Stimulated activated CD8-positive, alpha-beta memory T cell treated with anti-CD3 and anti-CD28 coated beads, Interleukin-12 subunit alpha, Interleukin-12 subunit beta, amount 100 ng/mL, for 24 hours (primary cell): ENCODE measurements at regions not wholly inside any gene's neighbourhood (a gene's known extent, or its start where the extent isn't known, plus 50 kb on each side); places are given as distances from the start of the nearest gene placed in this dataset.
"Not testable (repeated sequence)": the region's sequence is repeated elsewhere in the genome, so short reads cannot be mapped to it uniquely, and the experiment has no call there.

Experiments used
- DNase-seq: peaks from one replicate; pipeline ENCODE4 v3.0.0-alpha.2; 2020; ENCODE audit errors: extremely low read depth

DNA sequence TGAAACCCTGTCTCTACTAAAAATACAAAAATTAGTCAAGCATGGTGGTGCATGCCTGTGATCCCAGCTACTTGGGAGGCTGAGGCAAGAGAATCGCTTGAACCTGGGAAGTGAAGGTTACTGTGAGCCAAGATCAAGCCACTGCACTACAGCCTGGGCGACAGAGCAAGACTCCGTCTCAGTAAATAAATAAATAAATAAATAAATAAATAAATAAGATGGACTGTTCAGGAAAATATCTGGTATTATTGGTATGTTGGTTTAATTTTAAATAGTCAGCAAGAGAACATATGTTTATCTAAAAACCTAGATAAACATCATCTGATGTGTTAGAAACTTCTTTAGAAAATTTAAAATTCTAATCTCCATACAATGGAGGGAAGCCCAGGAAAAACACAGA is 431.6 kb upstream of the AKR1E2 start:
- not testable (repeated sequence) for DNase-seq

DNA sequence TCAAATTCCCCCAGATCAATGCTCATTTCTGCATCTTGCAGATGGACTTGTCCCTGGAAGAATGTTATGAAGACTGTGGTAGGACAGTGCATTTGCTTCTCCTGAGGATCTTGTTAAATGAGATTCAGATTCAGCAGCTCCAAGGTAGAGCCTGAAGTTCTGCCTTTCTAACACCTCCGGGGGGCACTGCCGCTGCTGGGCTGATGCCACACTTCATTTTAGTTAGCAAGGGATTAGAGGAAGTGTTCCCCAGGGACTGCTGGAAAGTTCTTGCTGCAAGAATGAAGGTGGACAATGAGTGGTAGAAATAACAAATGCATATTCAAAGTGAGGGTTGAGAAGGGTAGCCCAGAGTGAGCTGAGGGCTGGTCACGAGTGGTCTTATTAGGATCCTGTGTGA is 434.3 kb upstream of the AKR1E2 start:
- DNase-seq = no peak

DNA sequence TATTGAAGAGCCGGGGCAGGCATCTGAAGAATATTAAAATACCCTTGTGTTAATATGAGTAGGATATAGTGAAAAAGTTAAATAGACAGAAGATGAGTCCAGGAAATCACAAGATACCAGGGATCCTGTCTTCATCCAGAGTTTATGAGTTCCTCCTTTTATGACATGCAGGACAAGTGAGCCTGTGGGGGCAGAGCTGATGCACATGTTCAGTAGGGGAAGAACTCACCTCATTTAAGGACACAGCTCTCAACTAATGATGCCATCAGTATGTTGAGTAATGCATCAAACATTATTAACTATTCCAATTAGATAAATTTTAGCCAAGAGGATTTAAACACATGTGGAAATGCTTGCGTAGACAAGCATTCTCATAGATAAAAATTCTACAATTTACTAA is 435.8 kb upstream of the AKR1E2 start:
- no peak for DNase-seq

DNA sequence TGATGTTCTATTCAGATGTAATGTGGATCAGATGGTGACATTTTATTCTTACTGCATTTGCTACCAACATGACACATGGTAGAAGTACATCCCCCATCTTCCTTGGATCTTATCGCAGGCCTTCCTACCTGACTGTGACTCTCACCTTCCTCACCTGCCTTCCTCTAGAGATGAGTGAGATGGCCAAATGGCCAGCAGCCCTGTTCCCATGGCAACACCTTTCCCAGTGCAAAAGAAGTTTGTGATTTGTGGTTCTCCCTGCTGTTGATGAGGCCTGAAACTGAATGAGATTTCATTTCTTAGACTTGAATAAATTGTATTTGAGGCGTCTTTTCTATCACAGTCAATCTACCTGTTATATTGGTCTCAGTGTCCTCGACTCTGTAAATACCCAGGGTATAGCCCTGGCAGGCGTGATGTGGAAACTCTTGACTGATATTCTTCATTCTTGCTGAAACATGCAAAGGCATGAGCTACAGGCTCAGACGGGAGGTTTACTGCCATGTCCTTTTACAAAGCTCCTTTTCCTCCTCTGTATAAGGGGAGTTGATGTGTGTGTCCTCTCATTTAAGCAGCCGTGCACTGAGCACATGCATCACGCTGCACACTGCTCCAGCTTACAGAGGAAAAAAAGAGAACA is 440.7 kb upstream of the AKR1E2 start:
- DNase-seq = no peak

DNA sequence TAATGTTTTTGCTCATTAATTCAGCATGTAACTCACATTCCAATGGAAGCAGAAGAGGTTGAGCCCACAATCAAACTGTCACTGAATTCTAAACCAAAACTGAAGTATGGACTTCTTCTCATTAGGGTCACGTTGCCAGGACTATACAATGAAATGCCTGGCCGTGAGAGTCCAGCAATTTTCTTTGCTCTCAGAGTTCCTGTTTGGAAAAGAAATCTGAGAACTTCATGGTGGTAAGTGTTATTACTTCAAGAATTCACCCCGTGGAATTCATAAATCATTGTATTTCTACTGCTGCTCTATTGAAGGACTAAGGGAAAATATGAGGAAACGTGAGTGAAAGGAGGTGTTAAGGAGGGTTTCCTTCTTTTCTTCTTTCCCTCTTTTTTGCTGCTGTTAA is 441.8 kb upstream of the AKR1E2 start:
- no peak for DNase-seq

DNA sequence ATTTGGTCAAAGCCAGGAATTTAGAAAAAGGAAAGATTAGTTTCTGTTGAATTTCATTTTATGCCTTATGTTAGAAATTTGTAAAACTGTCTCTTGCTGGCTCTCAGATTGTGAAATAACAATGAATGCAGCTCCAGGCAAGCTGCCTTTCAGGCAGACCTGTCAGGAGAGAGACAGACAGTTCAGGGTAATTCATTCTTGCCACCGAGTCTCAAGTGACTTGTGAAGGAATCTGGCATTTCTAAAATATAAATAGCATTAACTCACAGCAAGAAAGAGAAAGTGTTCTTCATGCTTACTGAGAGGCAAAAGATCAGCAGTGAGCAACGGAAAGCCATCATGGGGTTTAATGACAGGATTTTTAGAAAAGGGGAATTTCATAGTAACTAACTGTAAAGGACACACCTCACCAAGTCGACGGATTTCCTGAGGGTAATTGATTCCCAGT is 442.3 kb upstream of the AKR1E2 start:
- DNase-seq = no peak

DNA sequence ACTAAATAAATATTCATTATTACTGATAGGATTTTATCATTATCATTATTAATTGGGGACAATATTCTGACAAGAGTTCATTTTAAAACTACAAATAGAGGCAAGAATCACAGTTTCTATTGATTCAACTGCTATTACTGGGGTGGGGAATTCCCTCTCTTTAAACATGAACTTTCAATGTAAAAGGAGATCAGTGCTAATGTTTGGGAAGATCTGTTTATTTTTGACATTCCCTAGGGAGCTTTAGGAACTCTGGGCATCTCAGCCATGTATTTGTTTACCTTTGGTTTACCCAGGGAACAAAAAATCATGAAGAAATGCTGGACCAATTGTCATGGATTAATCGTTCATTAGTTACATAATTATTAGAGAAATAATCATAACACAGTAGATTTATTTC is 443.2 kb upstream of the AKR1E2 start:
- DNase-seq = no peak

DNA sequence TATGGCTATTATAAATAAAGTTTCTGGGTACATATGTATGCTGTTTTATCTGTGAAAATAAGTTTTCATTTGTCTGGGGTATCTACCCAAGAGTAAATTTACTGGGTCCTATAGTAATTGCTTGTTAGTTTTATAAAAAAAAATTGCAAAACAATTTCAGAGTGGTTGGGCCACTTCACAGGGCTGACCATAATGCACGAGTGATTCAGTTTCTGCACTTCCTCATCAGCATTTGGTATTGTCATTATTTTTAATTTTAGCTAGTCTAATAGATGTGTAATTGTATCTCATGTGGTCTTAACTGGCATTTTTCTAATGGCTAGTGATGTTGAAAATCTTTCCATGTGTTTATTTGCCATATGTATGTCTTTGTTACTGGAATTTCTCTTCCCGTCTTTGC is 452.4 kb upstream of the AKR1E2 start:
- no peak for DNase-seq

DNA sequence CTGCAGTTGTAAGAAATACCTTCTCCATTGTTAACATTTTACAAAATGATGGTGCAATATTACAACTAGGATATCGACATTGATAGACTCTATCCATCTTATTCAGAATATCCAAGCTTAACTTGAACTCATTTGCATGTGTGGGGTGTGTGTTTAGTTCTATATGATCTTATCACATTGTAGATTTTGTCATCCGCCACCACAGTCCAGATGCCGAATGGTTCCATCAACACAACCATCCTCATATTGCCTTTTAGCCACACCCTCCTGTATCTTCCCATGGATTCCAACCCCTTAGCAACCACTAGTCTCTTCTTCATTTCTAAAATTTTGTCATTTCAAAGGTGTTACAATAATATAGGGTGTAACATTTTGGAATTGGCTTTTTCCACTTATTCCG is 452.9 kb upstream of the AKR1E2 start:
- no peak for DNase-seq

DNA sequence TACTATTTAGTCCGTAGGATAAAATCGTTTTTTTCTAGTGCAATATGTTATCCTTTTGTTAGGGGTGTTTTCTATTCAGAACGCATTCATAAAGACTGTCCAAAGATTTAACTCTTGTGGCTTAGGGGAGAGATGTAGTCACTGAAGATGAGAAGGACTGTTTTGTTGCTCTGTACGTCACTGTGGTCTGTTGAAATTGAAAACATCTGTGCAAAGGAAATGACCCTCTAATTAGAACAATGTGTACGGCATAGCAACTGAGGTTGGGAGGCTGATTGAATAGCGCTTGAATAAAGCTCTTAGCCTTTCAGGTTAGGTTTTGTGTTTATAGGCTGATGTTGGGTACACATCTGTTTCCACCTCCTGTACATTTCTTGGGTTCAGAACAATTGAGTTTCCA is 453.4 kb upstream of the AKR1E2 start:
- DNase-seq = no peak

DNA sequence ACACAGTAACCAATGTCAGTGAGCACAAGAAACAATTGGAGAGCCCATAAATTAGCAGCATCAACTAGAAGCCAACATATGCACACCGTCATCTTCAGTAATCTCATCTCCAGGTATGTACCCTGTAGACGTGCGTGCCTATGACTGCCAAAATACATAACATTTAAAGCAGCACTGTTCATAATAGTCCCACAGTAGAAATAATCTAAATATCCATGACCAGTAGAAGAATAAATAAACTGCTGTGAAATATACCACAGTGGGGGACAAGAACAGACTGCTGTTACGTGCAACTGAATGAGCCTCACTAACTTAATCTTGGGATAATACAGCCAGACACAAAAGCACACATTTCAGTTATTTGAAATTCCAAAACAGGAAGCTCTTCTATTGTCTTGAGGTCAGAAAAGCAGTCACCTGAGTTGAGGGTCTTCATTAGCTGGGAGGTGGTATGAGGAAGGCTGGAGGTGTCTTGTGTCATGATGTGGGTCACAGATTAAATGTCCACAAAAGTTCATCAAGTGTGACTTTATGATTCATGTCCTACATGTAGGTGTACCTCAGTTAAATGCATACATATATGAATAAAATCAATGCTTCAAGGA is 454.2 kb upstream of the AKR1E2 start:
- DNase-seq = no peak

DNA sequence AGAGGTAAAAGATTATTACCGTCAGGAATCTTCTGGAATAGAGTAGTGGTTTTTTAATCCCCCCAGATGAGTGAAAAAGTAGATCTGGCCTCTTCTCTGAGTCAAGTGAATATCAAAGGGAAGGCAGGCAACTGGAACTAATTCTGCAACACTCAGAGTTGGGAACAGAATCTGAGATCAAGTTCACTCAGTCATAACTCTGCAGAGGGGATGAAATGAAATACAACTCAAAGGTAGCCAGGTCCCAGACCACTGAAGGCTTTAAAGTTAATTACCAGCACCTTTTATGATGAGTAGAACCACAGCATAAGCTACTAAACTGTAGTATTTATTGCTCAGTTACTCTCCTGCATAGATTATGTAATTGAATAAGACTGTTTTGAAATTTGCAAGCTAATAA is 455.6 kb upstream of the AKR1E2 start:
- no peak for DNase-seq

DNA sequence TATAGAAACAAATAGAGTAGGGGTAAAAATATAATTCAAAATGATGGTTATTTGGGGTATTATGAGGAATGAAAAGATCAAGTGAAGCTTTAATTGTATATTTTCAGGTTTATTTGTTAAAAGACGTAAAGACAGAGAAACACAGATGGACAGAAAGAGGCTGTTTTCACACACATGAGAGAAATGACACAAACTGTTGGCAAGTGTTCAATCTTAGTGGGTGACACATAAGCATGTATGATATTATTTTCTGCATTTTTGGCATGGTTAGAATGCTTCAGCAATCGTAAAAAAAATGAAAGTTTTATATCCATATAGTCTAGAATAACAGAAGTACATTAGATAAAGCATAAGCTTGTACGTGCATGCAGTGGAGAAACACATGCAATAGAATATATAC is 464.4 kb upstream of the AKR1E2 start:
- DNase-seq = no peak

DNA sequence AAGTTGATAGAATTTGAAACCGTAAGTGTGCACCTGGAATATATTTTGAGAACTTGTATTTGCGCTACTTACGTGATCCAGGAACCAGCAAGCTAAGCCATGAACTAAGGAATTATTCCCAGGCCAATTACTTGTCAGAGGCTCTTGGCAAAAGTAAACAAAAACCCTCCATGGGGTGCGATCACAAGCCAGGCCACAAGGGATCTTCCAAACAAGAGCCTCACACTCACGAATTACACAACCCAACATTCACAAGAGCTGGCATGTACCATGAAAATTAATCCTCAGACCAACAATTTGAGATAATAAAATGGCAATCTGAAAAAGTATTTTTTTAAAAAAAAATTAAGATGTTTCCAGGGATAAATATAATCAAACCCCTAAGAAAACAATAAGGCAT is 467.0 kb upstream of the AKR1E2 start:
- DNase-seq = no peak

DNA sequence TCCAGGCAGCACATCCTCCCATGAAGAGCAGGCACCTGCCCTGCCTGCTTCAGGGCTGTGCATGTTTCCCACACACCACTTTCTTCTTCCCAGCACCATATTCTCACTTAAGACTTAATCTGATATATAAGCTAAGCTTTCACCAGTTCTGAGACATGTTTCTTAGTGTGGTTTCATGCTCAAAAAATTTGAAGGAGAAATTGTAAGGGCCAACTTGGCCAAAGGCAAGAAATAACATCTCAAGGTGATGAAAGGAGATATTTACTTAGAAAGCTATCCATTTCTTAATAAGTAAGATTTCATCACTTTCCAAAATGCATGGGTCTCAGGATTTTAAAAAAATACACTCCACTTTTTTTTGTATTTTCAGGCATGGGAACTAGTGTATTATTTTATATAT is 468.1 kb upstream of the AKR1E2 start:
- DNase-seq = no peak

DNA sequence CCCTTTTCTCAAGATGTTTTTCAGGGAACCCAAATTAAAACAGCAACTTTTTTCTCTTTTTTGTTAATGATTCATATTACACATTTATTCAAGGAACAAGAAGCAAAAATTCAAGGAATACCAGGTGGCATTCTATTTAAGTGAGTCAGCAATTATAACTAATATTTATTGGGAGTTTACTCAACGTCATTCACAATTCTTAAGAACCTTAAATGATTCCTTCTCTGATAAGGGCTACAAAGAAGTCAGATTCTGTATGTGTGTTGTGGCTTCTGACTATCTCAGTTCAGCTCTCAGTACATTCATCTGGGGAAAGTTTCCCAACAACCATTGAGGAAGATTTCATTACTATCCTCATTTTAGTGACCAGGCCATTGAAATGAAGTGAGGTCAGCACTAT is 470.7 kb upstream of the AKR1E2 start:
- DNase-seq = no peak

DNA sequence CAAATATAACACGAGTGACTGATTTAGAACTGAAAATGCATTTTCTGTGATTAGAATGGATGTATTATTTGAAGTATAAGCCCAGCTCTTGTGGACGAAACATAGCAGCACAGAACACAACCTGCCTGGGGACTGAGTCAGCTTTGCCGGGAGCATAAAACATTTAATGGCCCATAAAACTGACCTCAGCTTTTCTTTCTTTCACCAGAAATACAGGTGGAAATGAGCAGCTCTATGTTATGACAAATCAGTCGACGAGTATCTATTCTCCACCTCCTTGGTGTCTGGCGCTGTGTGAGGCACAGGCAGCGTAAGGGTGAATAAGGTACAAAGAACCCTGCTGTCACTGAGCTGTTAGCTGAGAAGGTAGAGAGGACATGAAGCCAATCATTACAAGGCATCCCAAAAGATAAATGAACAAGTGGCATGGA is 471.6 kb upstream of the AKR1E2 start:
- DNase-seq = no peak

DNA sequence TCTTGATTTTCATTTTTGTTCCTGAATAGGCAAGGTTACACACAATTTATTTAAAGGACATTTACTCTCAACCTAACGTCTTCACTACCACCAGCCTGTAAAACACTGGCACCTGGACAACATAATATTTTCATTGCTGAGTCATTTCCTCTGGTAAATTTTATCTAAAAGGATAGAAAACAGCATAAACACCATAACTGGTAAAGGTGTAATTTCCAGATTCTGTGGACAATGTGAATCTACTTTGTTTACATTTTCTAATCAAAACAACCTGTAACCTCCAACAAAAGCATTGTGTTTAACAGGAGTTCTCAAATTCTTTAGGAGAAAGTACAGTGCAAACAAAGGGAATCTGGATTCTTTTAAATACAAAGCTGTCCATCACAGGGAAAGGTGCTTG is 472.0 kb upstream of the AKR1E2 start:
- no peak for DNase-seq

DNA sequence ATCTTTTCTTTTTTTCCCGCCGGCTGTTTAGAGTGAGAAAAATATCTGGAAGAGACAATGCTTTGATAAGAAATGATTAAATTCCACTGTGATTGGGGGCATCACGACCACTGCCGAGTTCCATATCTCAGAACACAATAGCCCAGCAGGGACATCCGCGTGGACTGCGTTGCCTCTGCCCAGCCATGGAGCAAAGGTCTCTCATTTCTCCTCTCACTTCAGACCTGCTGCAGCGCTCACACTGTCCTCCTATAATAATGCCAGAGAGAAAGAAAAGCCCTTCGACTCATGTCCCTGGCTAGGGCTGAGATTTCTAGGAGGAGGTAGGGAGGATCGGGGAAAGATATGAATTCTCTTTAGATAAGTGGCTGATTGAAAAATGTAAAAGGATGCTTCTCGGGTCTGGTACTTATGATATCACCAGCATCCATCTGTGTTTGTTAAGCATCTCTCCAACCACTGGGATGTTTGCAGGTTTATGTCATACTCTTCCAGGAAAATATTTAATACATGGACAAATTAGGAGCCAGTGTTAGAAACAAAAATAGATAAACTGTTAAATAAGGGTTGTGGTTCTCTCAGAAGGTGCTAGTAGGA is 472.9 kb upstream of the AKR1E2 start:
- no peak for DNase-seq

DNA sequence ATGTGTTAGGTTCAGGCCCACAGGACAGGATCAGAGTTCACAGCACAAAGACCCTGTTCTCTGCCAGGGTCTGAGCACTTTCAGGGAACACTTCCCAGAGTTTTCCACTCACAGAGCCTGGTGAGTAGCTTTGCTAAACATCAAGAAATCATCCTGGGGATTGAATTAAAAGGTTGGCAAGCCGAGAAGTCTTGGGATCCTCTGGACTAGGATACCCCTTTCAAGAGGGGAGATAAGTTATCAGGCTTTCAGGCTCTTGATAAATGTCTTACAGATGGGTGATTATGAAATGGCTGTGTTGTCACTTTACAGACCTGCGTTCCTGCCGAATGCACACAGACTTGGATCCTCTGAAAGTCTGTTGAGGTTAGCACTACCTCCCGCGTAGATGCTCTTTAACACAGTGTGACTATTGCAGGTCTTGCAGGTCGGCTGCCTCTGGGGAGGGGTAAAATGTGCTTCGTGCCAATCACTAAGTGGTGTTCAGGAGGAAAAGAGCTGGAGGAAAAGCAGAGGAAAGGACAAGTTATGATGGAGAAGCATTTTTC is 473.5 kb upstream of the AKR1E2 start:
- no peak for DNase-seq

DNA sequence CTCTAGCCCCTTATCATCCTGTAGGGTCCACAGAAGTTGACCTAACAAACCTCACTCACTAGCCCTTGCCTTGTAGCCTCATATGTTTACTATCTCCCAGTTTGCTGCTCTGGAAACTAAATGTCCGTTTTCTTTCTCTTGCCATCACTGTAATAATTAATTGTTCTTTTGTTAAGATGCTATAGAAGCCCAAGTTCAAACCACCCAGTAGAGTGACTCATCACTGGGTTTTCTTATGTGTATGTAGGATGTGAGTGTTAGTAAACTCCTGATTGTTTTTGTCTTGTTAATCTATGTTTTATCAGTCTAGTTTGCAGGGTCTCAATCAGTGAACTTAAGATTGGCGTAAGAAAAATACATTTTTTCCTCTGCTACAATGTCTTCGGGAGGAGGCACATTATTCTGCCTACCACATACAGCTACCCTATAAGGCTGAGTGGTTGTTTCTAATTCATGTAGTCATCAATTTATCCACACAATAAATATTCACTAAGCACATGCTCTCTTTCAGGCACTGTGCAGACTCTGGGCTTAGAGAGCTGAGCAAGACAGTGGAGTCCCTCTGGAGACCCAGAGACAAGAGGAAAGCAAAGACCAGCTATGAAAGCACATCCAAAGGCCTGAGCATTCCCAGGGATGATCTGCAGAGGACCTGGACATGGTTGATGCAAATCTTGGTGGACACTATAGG is 474.1 kb upstream of the AKR1E2 start:
- DNase-seq = no peak

DNA sequence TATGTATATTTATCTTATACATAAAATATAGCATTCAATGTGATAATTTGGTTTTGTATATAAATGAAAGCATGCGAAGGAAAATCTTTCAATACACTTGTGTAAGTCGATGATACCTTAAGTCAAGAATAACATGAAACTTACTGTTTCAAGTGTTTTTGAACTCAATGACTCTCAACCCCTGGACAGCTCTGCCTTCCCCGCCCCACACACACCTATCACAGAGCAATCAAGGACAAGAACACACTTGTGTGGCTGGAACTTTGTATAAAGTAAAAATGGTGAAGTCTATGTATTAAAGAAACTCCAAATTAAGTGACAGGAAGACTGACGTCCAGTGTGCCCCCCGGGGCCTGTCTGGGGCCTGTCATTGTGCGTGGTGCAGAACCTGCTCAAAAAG is 478.6 kb upstream of the AKR1E2 start:
- no peak for DNase-seq
